Kidney (tissue), 13 donors: ENCODE measurements at regions not wholly inside any gene's neighbourhood (a gene's known extent, or its start where the extent isn't known, plus 50 kb on each side); places are given as distances from the start of the nearest gene placed in this dataset.
A peak's percentile ranks its signal among the peaks of the same experiment; 100 is the strongest.

Experiments
- DNase-seq, 5 donors: peaks; one replicate each; pipeline ENCODE4 v3.0.0-alpha.2; 2013 to 2020
- FAIRE-seq: peaks from 2 replicates; lab custom pipeline; 2012; peaks lifted over from hg19 to GRCh38; lab: Jason Lieb, UNC
- H3K27ac ChIP-seq, 2 donors: one replicate each; pipeline ENCODE4 v1.7.0; 2013; ENCODE audit warnings: low read depth in 2 of 2, low read length in 2 of 2, inconsistent platforms in 1 of 2
- H3K27me3 ChIP-seq: one replicate; pipeline ENCODE4 v1.7.1; 2013; ENCODE audit warnings: low read length, inconsistent platforms; ENCODE audit not compliant: control insufficient read depth, insufficient read depth
- H3K36me3 ChIP-seq, 3 donors: one replicate each; pipeline versions ENCODE4 v1.7.0 to v1.7.1; 2013; ENCODE audit warnings: low read length in 3 of 3, control low read depth in 1 of 3, inconsistent platforms in 1 of 3; ENCODE audit not compliant: insufficient read depth in 3 of 3, control insufficient read depth in 2 of 3
- H3K4me1 ChIP-seq, 3 donors: one replicate each; pipeline versions ENCODE4 v1.7.0 to v1.7.1; 2013; ENCODE audit warnings: low read length in 3 of 3, inconsistent platforms in 1 of 3, low read depth in 1 of 3; ENCODE audit not compliant: control insufficient read depth in 2 of 3, insufficient read depth in 2 of 3
- H3K4me3 ChIP-seq, 3 donors: one replicate each; pipeline versions ENCODE4 v1.7.0 to v1.8.1; 2013; ENCODE audit warnings: low read length in 3 of 3, control low read depth in 1 of 3, inconsistent platforms in 1 of 3
- H3K9ac ChIP-seq, 3 donors: one replicate each; pipeline versions ENCODE4 v1.7.0 to v1.7.1; 2013; ENCODE audit warnings: low read length in 3 of 3, control low read depth in 1 of 3, inconsistent platforms in 1 of 3
- H3K9me3 ChIP-seq, 3 donors: one replicate each; pipeline versions ENCODE4 v1.7.0 to v1.7.1; 2013; ENCODE audit warnings: low read length in 3 of 3, control low read depth in 1 of 3, inconsistent platforms in 1 of 3; ENCODE audit not compliant: control insufficient read depth in 2 of 3, insufficient read depth in 1 of 3
- CTCF ChIP-seq: IDR thresholded peaks from 3 replicates; pipeline ENCODE4 v1.5.1; 2012; ENCODE audit warnings: mild to moderate bottlenecking, moderate library complexity, borderline replicate concordance; ENCODE audit not compliant: insufficient read depth; ENCODE audit errors: extremely low read depth
- intact Hi-C: fragments of 100-400 bp; cut with DNase I; formaldehyde crosslinking; loops from one replicate; pipeline ENCODE4 v1.11.1; 2022
- donor health status: control.
- donor health status: control.
- donor health status: control.
- donor health status: control.
- donor health status: control.
- donor health status: DM: yes; HTN: yes; CAD: no.
- donor health status: Normal renal cell carcinoma (clear cell type).

GRCh38 chrX:138938003-138938402 is 226.5 kb upstream of the FGF13 start:
- TF ChIP-seq CTCF, result no peak
- Histone ChIP-seq H3K27me3 (no peaks in the 10 kb centered on the region), H3K4me3 (no peak overlapping the region), H3K9ac (no peak overlapping the region), H3K9me3 (no peaks in the 10 kb centered on the region), H3K4me1 (no peaks in the 10 kb centered on the region), H3K27ac (no peak overlapping the region), H3K36me3 (no peaks in the 10 kb centered on the region)
- FAIRE-seq (no peak), DNase-seq (no peak)
- intact Hi-C loops, result no loop called here

- Histone ChIP-seq H3K9ac (no peak overlapping the region), H3K4me3 (no peak overlapping the region), H3K27ac (no peak overlapping the region), H3K4me1 (no peaks in the 10 kb centered on the region), H3K9me3 (no peaks in the 10 kb centered on the region), H3K36me3 (no peaks in the 10 kb centered on the region), H3K27me3 (peaks cover 3% of the 10 kb centered on the region)
- no peak for TF ChIP-seq CTCF
- FAIRE-seq (no peak), DNase-seq (no peak)
- intact Hi-C loops, result no loop called here
These were observed 219.7 kb upstream of the FGF13 start for GRCh38 chrX:138931212-138931611.

- no peak overlapping the region for H3K27ac ChIP-seq
- DNase-seq (no peak), FAIRE-seq (no peak)
- no peak for TF ChIP-seq CTCF
- intact Hi-C loops, result no loop called here
- no peaks in the 10 kb centered on the region for H3K9me3 ChIP-seq
- H3K36me3 ChIP-seq, result no peaks in the 10 kb centered on the region
- H3K27me3 ChIP-seq, result peaks cover 3% of the 10 kb centered on the region
- H3K9ac ChIP-seq, result no peak overlapping the region
- H3K4me3 ChIP-seq, result no peak overlapping the region
- no peaks in the 10 kb centered on the region for H3K4me1 ChIP-seq
These were observed 219.0 kb upstream of the FGF13 start for GRCh38 chrX:138930583-138930945.

- Histone ChIP-seq H3K27ac (no peak overlapping the region), H3K4me1 (no peaks in the 10 kb centered on the region), H3K36me3 (no peaks in the 10 kb centered on the region), H3K4me3 (no peak overlapping the region), H3K9me3 (no peaks in the 10 kb centered on the region), H3K27me3 (peaks cover 3% of the 10 kb centered on the region), H3K9ac (no peak overlapping the region)
- intact Hi-C loops, result no loop called here
- TF ChIP-seq CTCF, result no peak
- no peak for FAIRE-seq
- DNase-seq, result peak in 1 of 5 donors; percentile 9
These were observed 218.5 kb upstream of the FGF13 start for GRCh38 chrX:138929926-138930582.
